Fibroblast of lung (primary cell): ENCODE measurements at regions not wholly inside any gene's neighbourhood (a gene's known extent, or its start where the extent isn't known, plus 50 kb on each side); places are given as distances from the start of the nearest gene placed in this dataset.

ENCODE experiments used
- DNase-seq, 2 donors: peaks; one replicate each; pipeline versions ENCODE4 v3.0.0 to v3.0.0-alpha.2; 2010; ENCODE audit warnings: low read depth in 2 of 2
- H2AFZ ChIP-seq: 2 replicates; pipeline ENCODE4 v1.5.1; 2012; ENCODE audit warnings: low read length, control low read depth, inconsistent platforms
- H3K27ac ChIP-seq: 2 replicates; pipeline ENCODE4 v1.5.1; 2011; ENCODE audit warnings: low read length, control low read depth; ENCODE audit not compliant: insufficient read depth
- H3K27me3 ChIP-seq: 2 replicates; pipeline ENCODE4 v1.5.1; 2011; ENCODE audit warnings: mild to moderate bottlenecking, low read length; ENCODE audit not compliant: control insufficient read depth, insufficient read depth
- H3K36me3 ChIP-seq: 2 replicates; pipeline ENCODE4 v1.5.1; 2011; ENCODE audit warnings: low read length; ENCODE audit not compliant: control insufficient read depth, insufficient read depth
- H3K4me1 ChIP-seq: 2 replicates; pipeline ENCODE4 v1.5.1; 2011; ENCODE audit warnings: low read length; ENCODE audit not compliant: control insufficient read depth, insufficient read depth; ENCODE audit errors: extremely low read depth
- H3K4me2 ChIP-seq: 2 replicates; pipeline ENCODE4 v1.5.1; 2011; ENCODE audit warnings: low read length, control low read depth; ENCODE audit not compliant: insufficient read depth; ENCODE audit errors: extremely low read depth
- H3K4me3 ChIP-seq, 4 experiments: fragments of 200-600 bp in 1 of 4; sonication (generic) in 1 of 4; replicated peaks in 1 of 4; 2 replicates each; pipeline ENCODE4 v1.5.1; 2011 to 2016; ENCODE audit warnings: low read length in 4 of 4, low read depth in 3 of 4, mild to moderate bottlenecking in 3 of 4, control low read depth in 2 of 4, inconsistent platforms in 1 of 4, mixed read lengths in 1 of 4; ENCODE audit not compliant: insufficient read depth in 1 of 4; ENCODE audit errors: control extremely low read depth in 1 of 4
- H3K79me2 ChIP-seq: 2 replicates; pipeline ENCODE4 v1.5.1; 2012; ENCODE audit warnings: mild to moderate bottlenecking, low read length, inconsistent platforms; ENCODE audit not compliant: control insufficient read depth, insufficient read depth
- H3K9ac ChIP-seq: 2 replicates; pipeline ENCODE4 v1.5.1; 2011; ENCODE audit warnings: mild to moderate bottlenecking, low read length, control low read depth; ENCODE audit not compliant: insufficient read depth
- H3K9me3 ChIP-seq: 2 replicates; pipeline ENCODE4 v1.5.1; 2012; ENCODE audit warnings: low read depth, low read length; ENCODE audit not compliant: control insufficient read depth, insufficient read depth
- H4K20me1 ChIP-seq: 2 replicates; pipeline ENCODE4 v1.5.1; 2011; ENCODE audit warnings: low read length; ENCODE audit not compliant: control insufficient read depth, insufficient read depth; ENCODE audit errors: extremely low read depth
- EZH2 ChIP-seq: IDR thresholded peaks from 2 replicates; pipeline ENCODE4 v1.5.1; 2012; ENCODE audit warnings: low read length, control low read depth, mild to moderate bottlenecking; ENCODE audit errors: missing control alignments
- TF ChIP-seq, protein P1 (sequence below), 2 donors: IDR thresholded peaks in 1 of 2; conservative IDR thresholded peaks in 1 of 2; 1 replicate in 1 of 2; 2 replicates in 1 of 2; pipeline ENCODE4 v1.5.1; 2011 to 2012; ENCODE audit warnings: low read length in 2 of 2, control low read depth in 1 of 2, inconsistent platforms in 1 of 2, low read depth in 1 of 2, mild to moderate bottlenecking in 1 of 2

DNA sequence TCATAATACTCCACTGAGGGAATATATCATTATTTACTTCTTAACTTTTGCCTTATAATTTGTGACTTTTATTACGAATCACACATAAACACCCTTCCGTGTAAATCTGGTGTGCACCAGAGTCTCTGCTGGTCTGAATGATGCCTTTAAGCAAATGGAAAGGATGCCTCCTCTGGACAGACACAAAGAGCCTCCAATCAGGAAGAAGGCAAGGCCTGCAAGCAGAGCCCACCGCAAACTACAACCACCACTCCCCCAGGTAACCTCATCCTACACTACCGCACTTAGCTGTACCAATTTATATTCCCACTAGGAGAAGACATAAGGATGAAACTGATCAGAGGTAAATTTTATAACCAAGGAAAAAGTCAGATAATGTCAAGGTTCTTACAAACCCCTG, 137.6 kb downstream of the KLF12 start:
- Histone ChIP-seq H3K27ac (no peak overlapping the region), H2AFZ (no peak overlapping the region), H3K79me2 (no peaks in the 10 kb centered on the region), H3K9me3 (no peaks in the 10 kb centered on the region), H4K20me1 (peaks cover 2% of the 10 kb centered on the region), H3K27me3 (no peaks in the 10 kb centered on the region), H3K4me3 (no peak overlapping the region), H3K4me2 (no peak overlapping the region), H3K9ac (no peak overlapping the region), H3K36me3 (no peaks in the 10 kb centered on the region), H3K4me1 (no peaks in the 10 kb centered on the region)
- DNase-seq: no peak
- no peak for TF ChIP-seq EZH2
- TF ChIP-seq, protein P1, sequence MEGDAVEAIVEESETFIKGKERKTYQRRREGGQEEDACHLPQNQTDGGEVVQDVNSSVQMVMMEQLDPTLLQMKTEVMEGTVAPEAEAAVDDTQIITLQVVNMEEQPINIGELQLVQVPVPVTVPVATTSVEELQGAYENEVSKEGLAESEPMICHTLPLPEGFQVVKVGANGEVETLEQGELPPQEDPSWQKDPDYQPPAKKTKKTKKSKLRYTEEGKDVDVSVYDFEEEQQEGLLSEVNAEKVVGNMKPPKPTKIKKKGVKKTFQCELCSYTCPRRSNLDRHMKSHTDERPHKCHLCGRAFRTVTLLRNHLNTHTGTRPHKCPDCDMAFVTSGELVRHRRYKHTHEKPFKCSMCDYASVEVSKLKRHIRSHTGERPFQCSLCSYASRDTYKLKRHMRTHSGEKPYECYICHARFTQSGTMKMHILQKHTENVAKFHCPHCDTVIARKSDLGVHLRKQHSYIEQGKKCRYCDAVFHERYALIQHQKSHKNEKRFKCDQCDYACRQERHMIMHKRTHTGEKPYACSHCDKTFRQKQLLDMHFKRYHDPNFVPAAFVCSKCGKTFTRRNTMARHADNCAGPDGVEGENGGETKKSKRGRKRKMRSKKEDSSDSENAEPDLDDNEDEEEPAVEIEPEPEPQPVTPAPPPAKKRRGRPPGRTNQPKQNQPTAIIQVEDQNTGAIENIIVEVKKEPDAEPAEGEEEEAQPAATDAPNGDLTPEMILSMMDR (conservative IDR thresholded peaks at IDR 0.05 in 1 of 2, IDR thresholded peaks at IDR 0.05 in 1 of 2; ENCODE audit: low read depth in 1 of 2, low read length in 2 of 2): no peak

DNA sequence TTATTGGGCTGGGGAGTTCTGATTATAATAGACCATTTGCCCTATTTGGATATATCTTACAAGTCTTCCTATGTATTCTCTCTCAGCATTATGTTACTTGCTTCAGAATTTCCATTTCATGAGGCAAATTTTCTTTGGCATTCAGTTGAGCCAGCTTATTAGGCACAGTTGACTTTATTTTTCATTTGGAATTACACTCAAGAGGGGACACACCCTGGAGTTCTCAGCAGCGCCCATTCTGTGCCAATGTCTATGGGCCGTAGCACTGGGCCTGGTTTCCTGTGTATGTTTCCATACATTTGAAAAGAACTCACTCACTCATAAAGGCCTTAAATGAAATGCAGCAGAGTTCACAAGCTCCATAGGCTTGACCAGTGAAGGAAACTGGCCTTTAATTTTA, 138.5 kb downstream of the KLF12 start:
- no peaks in the 10 kb centered on the region for H3K9me3 ChIP-seq
- no peaks in the 10 kb centered on the region for H3K79me2 ChIP-seq
- no peak overlapping the region for H3K4me3 ChIP-seq
- no peak overlapping the region for H3K9ac ChIP-seq
- H3K27ac ChIP-seq: no peak overlapping the region
- H3K4me2 ChIP-seq: no peak overlapping the region
- no peaks in the 10 kb centered on the region for H3K36me3 ChIP-seq
- no peaks in the 10 kb centered on the region for H3K27me3 ChIP-seq
- no peaks in the 10 kb centered on the region for H3K4me1 ChIP-seq
- H4K20me1 ChIP-seq: peaks cover under 1% of the 10 kb centered on the region
- TF ChIP-seq EZH2: no peak
- TF ChIP-seq, protein P1 (conservative IDR thresholded peaks at IDR 0.05 in 1 of 2, IDR thresholded peaks at IDR 0.05 in 1 of 2; ENCODE audit: low read depth in 1 of 2, low read length in 2 of 2): no peak
- no peak overlapping the region for H2AFZ ChIP-seq
- DNase-seq: no peak

DNA sequence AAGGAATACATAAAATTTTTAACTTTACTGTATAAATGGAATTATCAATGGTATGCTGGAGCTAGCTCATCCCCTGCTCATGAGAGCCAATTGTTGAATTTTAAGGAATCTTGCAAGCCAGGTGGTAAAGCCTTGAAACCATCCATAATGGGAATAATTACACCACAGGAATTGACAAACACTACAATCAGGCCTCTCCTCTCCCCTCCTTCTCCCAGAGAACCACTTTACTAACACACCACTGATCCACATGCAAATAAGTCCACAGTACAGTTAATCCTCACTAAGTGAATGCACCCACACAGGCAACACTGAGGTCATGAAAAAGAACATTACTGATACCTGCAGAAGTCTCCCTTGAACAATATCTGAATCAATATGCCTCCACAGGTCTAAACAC, 140.5 kb downstream of the KLF12 start:
- H3K4me3 ChIP-seq: no peak overlapping the region
- no peak for DNase-seq
- H3K79me2 ChIP-seq: no peaks in the 10 kb centered on the region
- no peak overlapping the region for H3K9ac ChIP-seq
- H3K27ac ChIP-seq: no peak overlapping the region
- no peaks in the 10 kb centered on the region for H3K27me3 ChIP-seq
- no peak overlapping the region for H3K4me2 ChIP-seq
- no peak overlapping the region for H2AFZ ChIP-seq
- H3K36me3 ChIP-seq: no peaks in the 10 kb centered on the region
- no peaks in the 10 kb centered on the region for H3K4me1 ChIP-seq
- no peaks in the 10 kb centered on the region for H3K9me3 ChIP-seq
- peaks cover under 1% of the 10 kb centered on the region for H4K20me1 ChIP-seq
- TF ChIP-seq EZH2: no peak
- TF ChIP-seq, protein P1 (conservative IDR thresholded peaks at IDR 0.05 in 1 of 2, IDR thresholded peaks at IDR 0.05 in 1 of 2; ENCODE audit: low read depth in 1 of 2, low read length in 2 of 2): no peak
